ENCODE measurements at regions not wholly inside any gene's neighbourhood (a gene's known extent, or its start where the extent isn't known, plus 50 kb on each side); places are given as distances from the start of the nearest gene placed in this dataset.

- no peak for DNase-seq
Observed at GRCh38 chr2:18701546-18701945, 112.2 kb upstream of the NT5C1B start.

DNA sequence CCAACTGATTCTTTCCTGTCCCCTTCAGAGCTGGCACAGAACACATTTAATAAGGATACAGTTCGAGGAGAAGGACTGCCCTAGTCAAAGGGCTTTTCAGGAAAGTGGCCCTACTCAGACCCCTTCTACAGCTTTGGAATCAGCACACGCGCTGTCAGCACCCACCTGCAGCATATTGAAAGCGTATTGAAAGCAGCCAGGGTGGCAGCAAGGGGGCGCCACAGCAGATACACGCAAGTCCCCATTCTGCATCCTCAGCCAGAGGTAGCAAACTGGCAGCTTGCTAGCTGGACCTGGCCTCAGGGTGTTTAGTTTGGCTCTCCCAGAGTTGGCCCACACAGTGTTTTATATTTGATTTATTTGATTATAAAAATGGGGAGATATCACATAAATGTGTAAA, 101.0 kb upstream of the NT5C1B start:
- no peak for DNase-seq

GRCh38 chr2:18684206-18685038, 95.1 kb upstream of the NT5C1B start:
- no peak for DNase-seq

DNA sequence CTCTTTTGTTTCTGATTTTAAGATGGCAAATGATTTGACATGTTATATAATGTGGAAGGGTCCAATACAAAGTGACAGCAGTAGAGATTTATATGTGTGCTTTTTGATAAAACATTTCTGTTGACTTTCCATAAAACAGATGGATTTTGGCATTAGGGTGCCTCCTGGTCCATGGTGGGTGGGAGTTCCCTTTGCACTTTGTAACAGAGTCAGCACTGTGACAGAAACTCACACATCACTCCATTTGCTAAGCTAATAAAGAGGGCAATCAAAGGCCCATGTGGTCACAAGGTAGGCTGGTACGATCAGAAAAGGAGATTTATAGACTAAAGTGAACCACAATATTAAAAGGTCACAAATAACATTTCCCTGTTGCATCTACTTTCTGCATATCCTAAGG, 93.3 kb upstream of the NT5C1B start:
- DNase-seq: no peak

DNA sequence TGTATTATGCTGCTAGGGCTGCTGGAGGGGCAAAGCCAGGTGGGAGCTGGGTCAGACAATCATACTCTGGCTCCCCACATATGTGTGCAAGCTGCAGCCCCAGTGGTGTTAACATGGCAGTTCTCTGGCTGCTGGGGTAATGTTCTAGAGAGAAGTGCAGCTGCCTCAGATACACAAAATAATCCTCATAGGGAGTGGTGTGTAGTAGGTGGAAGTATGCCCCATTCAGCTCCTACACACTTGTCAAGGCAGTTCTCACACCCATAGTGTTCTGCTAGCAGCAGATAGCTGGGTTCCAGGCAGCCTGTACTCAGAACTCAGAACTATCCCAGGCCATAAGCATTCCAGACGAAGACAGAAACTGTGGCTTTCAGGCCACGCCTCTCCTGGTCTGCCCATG, 87.9 kb upstream of the NT5C1B start:
- DNase-seq: no peak

GRCh38 chr2:18674309-18674708, 84.9 kb upstream of the NT5C1B start:
- no peak for DNase-seq

- no peak for DNase-seq
Observed at GRCh38 chr2:18671363-18671762, 82.0 kb upstream of the NT5C1B start.

- DNase-seq: no peak
Observed at GRCh38 chr2:18668221-18668620, 78.9 kb upstream of the NT5C1B start.

DNA sequence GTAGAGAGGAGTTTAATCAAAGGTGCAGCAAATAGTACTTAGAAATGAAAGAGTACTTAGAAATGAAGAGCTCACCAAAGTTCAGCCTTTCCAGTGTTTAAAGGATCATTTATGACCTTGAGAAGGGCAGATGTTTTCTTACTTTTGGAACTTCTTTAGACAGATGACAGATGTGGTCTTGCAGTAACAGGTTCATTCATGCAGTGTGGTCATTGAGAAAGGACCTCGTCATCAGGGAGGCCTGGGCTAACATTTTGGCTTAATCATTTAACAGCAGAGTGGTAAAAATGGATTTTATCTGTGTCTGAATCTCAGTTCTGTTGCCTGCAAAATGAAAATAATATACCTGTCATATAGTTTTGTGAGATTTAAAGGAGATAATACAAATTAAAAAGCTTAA, 75.1 kb upstream of the NT5C1B start:
- DNase-seq: no peak

DNA sequence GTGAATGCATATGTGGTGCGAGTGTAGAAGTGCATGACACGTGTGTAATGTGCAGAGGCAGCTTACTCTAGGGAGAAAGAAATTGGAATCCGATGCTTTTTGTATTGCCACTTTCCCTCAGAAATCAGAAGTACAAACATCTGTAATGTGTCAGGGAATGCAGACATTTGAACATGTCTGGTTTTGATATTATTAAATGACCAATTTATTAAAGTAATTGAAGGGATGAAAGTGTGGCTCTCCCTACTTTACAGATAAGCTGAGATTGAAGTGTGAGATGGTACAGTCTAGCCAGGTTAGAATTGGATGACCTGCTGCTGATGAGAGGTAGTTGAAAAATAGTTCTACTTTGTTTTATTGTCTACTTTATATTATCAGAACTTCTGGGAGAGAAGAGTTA, 74.5 kb upstream of the NT5C1B start:
- no peak for DNase-seq

- no peak for DNase-seq
Observed at GRCh38 chr2:18662689-18663088, 73.3 kb upstream of the NT5C1B start.

DNA sequence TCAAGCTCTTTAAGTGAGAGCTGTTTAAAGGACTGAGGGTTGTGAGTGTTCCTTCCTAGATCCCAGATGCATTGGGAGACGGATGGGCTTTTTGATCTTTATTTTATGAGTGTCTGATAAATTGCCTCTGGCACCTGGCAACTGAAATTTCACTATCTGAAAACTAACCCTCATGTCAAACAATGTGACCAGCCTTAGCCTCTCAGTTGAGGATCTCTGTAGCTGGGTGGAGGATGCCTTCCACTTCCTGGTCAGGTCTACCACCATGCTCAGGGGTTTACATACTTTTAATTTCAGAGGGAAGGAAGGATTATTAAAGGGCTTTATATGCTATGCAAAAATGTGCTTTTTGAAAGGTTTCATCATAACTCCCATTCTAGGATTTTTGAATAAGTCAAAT, 70.5 kb upstream of the NT5C1B start:
- no peak for DNase-seq

- DNase-seq: no peak
Observed at GRCh38 chr2:18656048-18656447, 66.7 kb upstream of the NT5C1B start.

- no peak for DNase-seq
Observed at GRCh38 chr2:18651842-18652774, 62.7 kb upstream of the NT5C1B start.

GRCh38 chr2:18650221-18650620, 60.9 kb upstream of the NT5C1B start:
- no peak for DNase-seq

DNA sequence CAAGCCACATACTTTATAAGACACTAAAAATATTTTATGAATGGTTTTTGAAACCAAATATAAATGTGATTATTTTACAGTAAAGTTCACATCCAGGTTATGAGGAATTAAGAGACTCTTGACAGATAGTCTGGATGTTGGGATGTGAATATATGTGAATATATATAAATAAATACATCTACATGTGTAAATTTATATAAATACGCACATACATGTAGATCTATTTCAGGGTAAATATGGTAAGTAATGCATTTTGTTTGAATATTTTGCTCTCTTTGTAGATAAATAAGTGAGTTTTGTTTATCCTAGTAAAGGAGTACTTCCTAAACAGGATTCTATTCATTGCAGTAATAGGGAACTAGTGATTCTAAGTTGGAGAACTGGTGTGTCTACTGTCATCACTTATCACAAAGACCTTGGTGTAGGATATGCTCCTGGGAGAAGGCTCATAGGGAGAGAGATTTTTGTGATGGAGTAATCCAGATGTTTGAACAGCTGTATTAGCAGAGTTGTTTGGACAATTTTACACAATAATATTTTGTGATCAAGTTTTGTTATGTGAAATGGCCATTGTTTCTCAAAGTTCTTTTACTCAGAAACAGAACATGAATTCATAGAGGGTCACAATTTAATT, 60.2 kb upstream of the NT5C1B start:
- DNase-seq: no peak

DNA sequence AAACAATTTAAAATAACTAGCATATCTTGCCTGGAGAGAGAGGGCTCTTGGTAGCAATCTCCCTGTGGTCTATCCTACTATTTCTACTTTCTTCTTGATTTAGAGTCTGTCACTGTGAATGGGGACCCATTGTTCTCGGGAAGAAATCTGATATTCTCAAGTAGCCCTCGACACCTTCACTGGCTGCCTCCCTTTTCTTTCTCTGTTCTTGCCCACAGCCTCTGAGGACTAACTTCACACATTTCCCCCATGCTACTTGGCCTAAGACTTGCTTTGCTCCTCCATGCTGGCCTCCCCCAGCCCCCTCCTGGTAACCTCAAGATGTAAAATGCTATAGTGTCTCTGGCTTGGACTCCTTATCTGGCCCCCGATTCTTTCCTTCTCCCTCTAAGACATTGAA, 58.8 kb upstream of the NT5C1B start:
- no peak for DNase-seq

- no peak for DNase-seq
Observed at GRCh38 chr2:18647731-18648130, 58.4 kb upstream of the NT5C1B start.

DNA sequence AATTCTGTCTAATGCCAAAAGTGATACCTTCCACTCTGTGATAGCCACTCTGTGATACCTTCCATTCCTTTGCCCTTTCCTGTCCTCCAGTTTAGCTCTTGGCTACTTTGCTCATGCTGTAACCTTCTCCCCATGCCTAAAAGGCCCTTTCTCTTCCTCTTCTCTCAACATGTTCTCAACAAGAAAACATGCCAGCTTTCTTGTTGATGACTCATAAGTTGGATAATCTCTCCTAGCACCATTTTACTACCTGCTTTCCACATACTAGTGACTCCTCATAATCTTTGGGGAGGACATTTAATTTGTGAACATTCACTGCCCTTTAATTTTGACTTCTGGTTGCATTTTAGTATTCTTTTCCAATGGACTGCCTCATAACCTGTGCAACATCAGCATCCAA, 55.9 kb upstream of the NT5C1B start:
- no peak for DNase-seq

GRCh38 chr2:18644115-18644462, 54.7 kb upstream of the NT5C1B start:
- DNase-seq: no peak

DNA sequence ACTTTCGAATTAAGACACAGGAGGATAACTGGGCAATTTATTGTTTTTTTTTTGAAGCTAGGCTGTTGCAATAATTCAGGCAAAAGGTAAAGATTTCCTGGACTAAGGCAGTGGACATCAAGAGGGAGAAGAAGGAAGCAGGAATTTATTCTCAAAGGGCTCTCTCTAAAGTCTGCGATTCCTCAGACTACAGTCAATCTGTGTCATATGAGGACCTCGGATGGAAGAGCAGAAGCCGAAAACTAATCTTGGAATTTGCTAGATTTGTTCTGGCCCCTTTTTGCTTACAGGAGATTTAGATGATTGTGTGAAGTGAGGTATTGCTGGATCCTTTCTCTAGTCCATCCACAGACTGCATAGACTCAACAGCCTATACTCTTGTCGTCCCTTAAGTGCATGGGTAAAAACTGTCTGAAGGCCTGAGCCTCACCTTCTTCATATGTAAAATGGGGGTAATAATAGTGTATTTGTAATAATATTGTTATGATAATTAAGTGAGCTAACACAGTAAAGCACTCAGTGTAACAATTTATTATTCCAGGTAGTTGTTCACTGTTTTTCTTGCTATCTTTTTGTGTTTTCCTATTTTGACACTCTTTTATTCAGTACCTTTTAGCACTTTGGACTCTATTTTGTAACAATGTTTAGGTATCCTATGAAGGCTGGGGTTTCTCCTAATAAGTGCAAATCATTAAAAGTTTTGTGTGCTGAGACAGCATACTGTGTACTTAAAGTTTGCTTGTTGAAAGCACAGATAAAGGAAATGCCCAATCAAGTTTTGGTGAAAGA, 54.2 kb upstream of the NT5C1B start:
- no peak for DNase-seq

DNA sequence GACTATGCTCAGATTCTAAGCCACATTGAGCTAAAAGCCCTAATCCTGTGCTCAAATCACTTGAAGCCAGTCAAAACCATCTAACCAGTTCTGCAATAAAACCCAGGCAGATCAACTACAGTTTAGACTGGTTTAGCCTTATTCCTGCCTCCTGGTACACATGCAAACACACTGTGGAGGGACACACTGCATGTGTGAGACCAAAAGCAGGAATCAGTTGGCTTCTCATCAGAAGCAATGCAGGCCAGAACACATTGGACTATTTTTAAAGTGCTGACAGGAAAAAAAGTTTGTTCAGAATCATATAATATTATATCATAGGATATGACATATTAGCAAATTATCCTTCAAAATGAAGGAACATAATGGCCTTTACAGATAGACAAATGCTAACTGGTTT, 52.5 kb upstream of the NT5C1B start:
- DNase-seq: no peak

Measured in NCI-H748 treated with DMSO at 0.1 percent for 48 hours (cell line).